Common myeloid progenitor, CD34-positive (primary cell): ENCODE measurements at regions not wholly inside any gene's neighbourhood (a gene's known extent, or its start where the extent isn't known, plus 50 kb on each side); places are given as distances from the start of the nearest gene placed in this dataset.

Experiments
- CTCF ChIA-PET: fragments of 350-600 bp; sonication (Branson Sonifier 250); formaldehyde crosslinking; loops from one replicate; lab custom pipeline; 2021; ENCODE audit warnings: antibody characterized with exemption; lab: Charles Lee
- POLR2A ChIA-PET: fragments of 350-600 bp; sonication (Branson Sonifier 250); formaldehyde crosslinking; loops from one replicate; lab custom pipeline; 2021; ENCODE audit warnings: antibody characterized with exemption; lab: Charles Lee
- DNase-seq, 3 donors: peaks; one replicate each; pipeline versions ENCODE4 v3.0.0 to v3.0.0-alpha.2; 2013
- H3K27ac ChIP-seq, 2 experiments: 1 replicate in 1 of 2; 2 replicates in 1 of 2; pipeline ENCODE4 v1.7.0; 2013; ENCODE audit warnings: inconsistent platforms in 2 of 2, low read length in 2 of 2, mild to moderate bottlenecking in 2 of 2, low read depth in 1 of 2, moderate library complexity in 1 of 2; ENCODE audit not compliant: severe bottlenecking in 2 of 2, insufficient read depth in 1 of 2, poor library complexity in 1 of 2
- H3K27me3 ChIP-seq, 5 experiments: replicated peaks in 2 of 5; 1 replicate in 3 of 5; 2 replicates in 2 of 5; pipeline versions ENCODE4 v1.6.1 to v1.7.0; 2013; ENCODE audit warnings: low read length in 4 of 5, mild to moderate bottlenecking in 2 of 5, moderate library complexity in 2 of 5, inconsistent platforms in 1 of 5; ENCODE audit not compliant: insufficient read depth in 5 of 5, control insufficient read depth in 4 of 5
- H3K36me3 ChIP-seq, 4 experiments: 1 replicate in 2 of 4; 2 replicates in 2 of 4; pipeline versions ENCODE4 v1.6.1 to v1.7.0; 2013; ENCODE audit warnings: low read length in 3 of 4, control low read depth in 1 of 4, mild to moderate bottlenecking in 1 of 4; ENCODE audit not compliant: control insufficient read depth in 4 of 4, insufficient read depth in 4 of 4
- H3K4me1 ChIP-seq, 4 experiments: 1 replicate in 3 of 4; 2 replicates in 1 of 4; pipeline versions ENCODE4 v1.6.1 to v1.7.1; 2013; ENCODE audit warnings: low read length in 3 of 4, mild to moderate bottlenecking in 3 of 4, control low read depth in 1 of 4, inconsistent platforms in 1 of 4, moderate library complexity in 1 of 4; ENCODE audit not compliant: control insufficient read depth in 4 of 4, insufficient read depth in 4 of 4; ENCODE audit errors: control extremely low read depth in 1 of 4
- H3K4me3 ChIP-seq, 7 experiments: 1 replicate in 4 of 7; 2 replicates in 3 of 7; pipeline versions ENCODE4 v1.5.1 to v1.7.0; 2013; ENCODE audit warnings: mild to moderate bottlenecking in 7 of 7, low read length in 6 of 7, moderate library complexity in 6 of 7, inconsistent platforms in 2 of 7, low read depth in 2 of 7, control low read depth in 1 of 7; ENCODE audit not compliant: insufficient read depth in 4 of 7, control insufficient read depth in 1 of 7; ENCODE audit errors: extremely low read depth in 1 of 7
- H3K9me3 ChIP-seq, 5 experiments: 1 replicate in 4 of 5; 2 replicates in 1 of 5; pipeline versions ENCODE4 v1.6.1 to v1.7.1; 2013; ENCODE audit warnings: low read length in 4 of 5, mild to moderate bottlenecking in 2 of 5, inconsistent platforms in 1 of 5, low read depth in 1 of 5, moderate library complexity in 1 of 5; ENCODE audit not compliant: control insufficient read depth in 4 of 5, insufficient read depth in 2 of 5; ENCODE audit errors: control extremely low read depth in 1 of 5
- WGBS: methylation state at CpG from one replicate; pipeline ENCODE4 v1.1.5; 2013; ENCODE audit not compliant: insufficient coverage; 5-methylcytosine and 5-hydroxymethylcytosine counted together

DNA sequence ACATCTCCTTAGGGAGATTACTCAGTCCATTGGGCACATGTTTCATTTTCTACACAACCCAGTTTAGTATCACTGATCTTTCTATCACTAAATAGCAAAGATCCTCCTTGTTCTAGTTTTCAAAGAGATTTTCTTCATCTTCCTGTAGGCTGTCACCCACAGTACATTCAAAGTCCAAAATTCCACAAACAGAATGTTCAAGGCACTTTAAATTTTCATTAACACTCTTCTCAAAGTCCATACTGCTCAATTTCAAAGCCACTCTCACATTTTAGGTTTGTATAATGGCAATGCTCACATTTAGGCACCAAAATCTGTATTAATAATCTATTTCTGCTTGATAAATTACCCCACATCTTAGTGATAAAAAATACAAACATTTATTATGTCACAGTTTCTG is 152.8 kb downstream of the FSIP2 start:
- Histone ChIP-seq H3K9me3 (peaks cover 0 to 1% (median 0%) of the 10 kb centered on the region in 5 experiments), H3K4me3 (no peak overlapping the region), H3K27ac (no peak overlapping the region), H3K36me3 (no peaks in the 10 kb centered on the region), H3K4me1 (no peaks in the 10 kb centered on the region), H3K27me3 (no peaks in the 10 kb centered on the region)
- no peak for DNase-seq
- CTCF ChIA-PET = no interaction called here
- POLR2A ChIA-PET = no interaction called here

GRCh38 chr2:185891804-185892411 is 153.3 kb downstream of the FSIP2 start:
- CTCF ChIA-PET = no interaction called here
- DNase-seq = no peak
- no peak overlapping the region for H3K27ac ChIP-seq

GRCh38 chr2:185892484-185892883 is 153.9 kb downstream of the FSIP2 start:
- CTCF ChIA-PET = no interaction called here
- no CpG with 5 or more reads among the region's 1 CpG for WGBS
- DNase-seq = no peak

More at GRCh38 chr2:185891804-185892411, 153.3 kb downstream of the FSIP2 start:
- no peak overlapping the region for H3K4me3 ChIP-seq
- H3K36me3 ChIP-seq = no peaks in the 10 kb centered on the region
- no peaks in the 10 kb centered on the region for H3K4me1 ChIP-seq
- peaks cover 0 to 1% (median 0%) of the 10 kb centered on the region in 5 experiments for H3K9me3 ChIP-seq
- H3K27me3 ChIP-seq = no peaks in the 10 kb centered on the region
- WGBS = no CpG with 5 or more reads among the region's 2 CpGs
- POLR2A ChIA-PET = no interaction called here

GRCh38 chr2:185894223-185894622 is 155.6 kb downstream of the FSIP2 start:
- H3K4me3 ChIP-seq = no peak overlapping the region
- CTCF ChIA-PET = interaction anchor here (0.7 kb wide), 1 partner anchor 155 kb away, joined by 3 read pairs; the partner anchor contains the start of gene FSIP2
- H3K27ac ChIP-seq = no peak overlapping the region
- no peaks in the 10 kb centered on the region for H3K36me3 ChIP-seq
- POLR2A ChIA-PET = no interaction called here
- peaks cover 0 to 1% (median 0%) of the 10 kb centered on the region in 5 experiments for H3K9me3 ChIP-seq
- no peaks in the 10 kb centered on the region for H3K4me1 ChIP-seq
- WGBS = no CpG with 5 or more reads among the region's 2 CpGs
- no peaks in the 10 kb centered on the region for H3K27me3 ChIP-seq
- no peak for DNase-seq

More at GRCh38 chr2:185892484-185892883, 153.9 kb downstream of the FSIP2 start:
- H3K4me3 ChIP-seq = no peak overlapping the region
- H3K4me1 ChIP-seq = no peaks in the 10 kb centered on the region
- POLR2A ChIA-PET = no interaction called here
- H3K9me3 ChIP-seq = peaks cover 0 to 1% (median 0%) of the 10 kb centered on the region in 5 experiments
- H3K27me3 ChIP-seq = no peaks in the 10 kb centered on the region
- H3K36me3 ChIP-seq = no peaks in the 10 kb centered on the region
- no peak overlapping the region for H3K27ac ChIP-seq

GRCh38 chr2:185895828-185896693 is 157.5 kb downstream of the FSIP2 start:
- Histone ChIP-seq H3K9me3 (no peaks in the 10 kb centered on the region), H3K4me1 (no peaks in the 10 kb centered on the region), H3K27me3 (no peaks in the 10 kb centered on the region), H3K27ac (no peak overlapping the region), H3K4me3 (no peak overlapping the region), H3K36me3 (no peaks in the 10 kb centered on the region)
- no peak for DNase-seq
- POLR2A ChIA-PET = no interaction called here
- CTCF ChIA-PET = no interaction called here
- 96% methylated on average over 2 of the region's 5 CpGs for WGBS

GRCh38 chr2:185899366-185899765 is 160.8 kb downstream of the FSIP2 start:
- WGBS = 100% methylated on average over 1 of the region's 1 CpG
- CTCF ChIA-PET = no interaction called here
- no peak for DNase-seq
- no peaks in the 10 kb centered on the region for H3K36me3 ChIP-seq
- H3K4me3 ChIP-seq = no peak overlapping the region
- POLR2A ChIA-PET = no interaction called here
- no peaks in the 10 kb centered on the region for H3K27me3 ChIP-seq
- H3K4me1 ChIP-seq = no peaks in the 10 kb centered on the region
- H3K27ac ChIP-seq = no peak overlapping the region
- H3K9me3 ChIP-seq = no peaks in the 10 kb centered on the region

DNA sequence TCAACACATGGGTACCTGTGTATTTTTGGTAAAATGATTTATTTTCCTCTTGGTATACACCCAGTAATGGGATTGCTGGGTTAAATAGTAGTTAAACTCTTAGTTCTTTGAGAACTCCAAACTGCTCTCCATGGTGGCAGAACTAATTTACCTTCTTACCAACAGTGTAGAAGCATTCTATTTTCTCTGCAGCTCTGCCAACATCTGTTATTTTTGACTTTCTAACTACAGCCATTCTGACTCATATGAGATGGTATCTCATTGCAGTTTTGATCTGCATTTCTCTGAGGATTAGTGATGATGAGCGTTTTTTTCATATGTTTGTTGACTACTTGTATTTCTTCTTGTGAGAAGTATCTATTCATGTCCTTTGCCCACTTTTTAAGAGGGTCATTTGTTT is 180.6 kb downstream of the FSIP2 start:
- H3K4me3 ChIP-seq = no peak overlapping the region
- no peaks in the 10 kb centered on the region for H3K4me1 ChIP-seq
- peaks cover 0 to 1% (median 0%) of the 10 kb centered on the region in 5 experiments for H3K9me3 ChIP-seq
- POLR2A ChIA-PET = no interaction called here
- no peak overlapping the region for H3K27ac ChIP-seq
- CTCF ChIA-PET = no interaction called here
- WGBS = no CpG with 5 or more reads among the region's 1 CpG
- H3K27me3 ChIP-seq = no peaks in the 10 kb centered on the region
- no peak for DNase-seq
- no peaks in the 10 kb centered on the region for H3K36me3 ChIP-seq
